Mucosa of stomach (tissue), 1 donor: ENCODE measurements at regions not wholly inside any gene's neighbourhood (a gene's known extent, or its start where the extent isn't known, plus 50 kb on each side); places are given as distances from the start of the nearest gene placed in this dataset.

Experiments
- H3K27me3 ChIP-seq: one replicate; pipeline ENCODE4 v1.7.0; 2013; ENCODE audit warnings: mild to moderate bottlenecking, low read length; ENCODE audit not compliant: control insufficient read depth, insufficient read depth
- H3K36me3 ChIP-seq: one replicate; pipeline ENCODE4 v1.7.0; 2013; ENCODE audit warnings: low read length; ENCODE audit not compliant: control insufficient read depth, insufficient read depth
- H3K4me1 ChIP-seq: one replicate; pipeline ENCODE4 v1.7.0; 2013; ENCODE audit warnings: mild to moderate bottlenecking, low read length; ENCODE audit not compliant: control insufficient read depth, insufficient read depth
- H3K4me3 ChIP-seq: one replicate; pipeline ENCODE4 v1.7.0; 2013; ENCODE audit warnings: low read length
- H3K9ac ChIP-seq: one replicate; pipeline ENCODE4 v1.7.0; 2013; ENCODE audit warnings: mild to moderate bottlenecking, low read length, moderate library complexity
- H3K9me3 ChIP-seq: one replicate; pipeline ENCODE4 v1.7.0; 2013; ENCODE audit warnings: mild to moderate bottlenecking, low read length, moderate library complexity; ENCODE audit not compliant: control insufficient read depth
- donor health status: Pancreatic carcinoma.

GRCh38 chr2:16063251-16063850 lies 123.0 kb downstream of the MYCN start:
- no peaks in the 10 kb centered on the region for H3K4me1 ChIP-seq
- H3K27me3 ChIP-seq, result no peaks in the 10 kb centered on the region
- H3K36me3 ChIP-seq, result no peaks in the 10 kb centered on the region
- no peak overlapping the region for H3K9ac ChIP-seq
- no peaks in the 10 kb centered on the region for H3K9me3 ChIP-seq
- H3K4me3 ChIP-seq, result no peak overlapping the region

- Histone ChIP-seq H3K9ac (no peak overlapping the region), H3K9me3 (no peaks in the 10 kb centered on the region), H3K4me1 (no peaks in the 10 kb centered on the region), H3K27me3 (no peaks in the 10 kb centered on the region), H3K4me3 (no peak overlapping the region), H3K36me3 (no peaks in the 10 kb centered on the region)
Measured at GRCh38 chr2:16062471-16063250, 122.3 kb downstream of the MYCN start.

GRCh38 chr2:16061441-16062217 lies 121.3 kb downstream of the MYCN start:
- Histone ChIP-seq H3K27me3 (no peaks in the 10 kb centered on the region), H3K4me1 (no peaks in the 10 kb centered on the region), H3K36me3 (no peaks in the 10 kb centered on the region), H3K9me3 (no peaks in the 10 kb centered on the region), H3K9ac (no peak overlapping the region), H3K4me3 (no peak overlapping the region)

- Histone ChIP-seq H3K4me1 (no peaks in the 10 kb centered on the region), H3K9me3 (no peaks in the 10 kb centered on the region), H3K27me3 (no peaks in the 10 kb centered on the region), H3K36me3 (no peaks in the 10 kb centered on the region), H3K9ac (no peak overlapping the region), H3K4me3 (no peak overlapping the region)
Measured at GRCh38 chr2:16060936-16061338, 120.6 kb downstream of the MYCN start.

- Histone ChIP-seq H3K9me3 (no peaks in the 10 kb centered on the region), H3K4me3 (no peak overlapping the region), H3K27me3 (no peaks in the 10 kb centered on the region), H3K36me3 (no peaks in the 10 kb centered on the region), H3K9ac (no peak overlapping the region), H3K4me1 (no peaks in the 10 kb centered on the region)
Measured at GRCh38 chr2:16060125-16060935, 120.0 kb downstream of the MYCN start.

- Histone ChIP-seq H3K4me1 (no peaks in the 10 kb centered on the region), H3K27me3 (no peaks in the 10 kb centered on the region), H3K4me3 (no peak overlapping the region), H3K9ac (no peak overlapping the region), H3K9me3 (no peaks in the 10 kb centered on the region), H3K36me3 (no peaks in the 10 kb centered on the region)
Measured at GRCh38 chr2:16059393-16060016, 119.2 kb downstream of the MYCN start.

- Histone ChIP-seq H3K27me3 (no peaks in the 10 kb centered on the region), H3K4me3 (no peak overlapping the region), H3K9ac (no peak overlapping the region), H3K4me1 (no peaks in the 10 kb centered on the region), H3K36me3 (no peaks in the 10 kb centered on the region), H3K9me3 (no peaks in the 10 kb centered on the region)
Measured at GRCh38 chr2:16058747-16059358, 118.5 kb downstream of the MYCN start.

GRCh38 chr2:16058256-16058655 lies 117.9 kb downstream of the MYCN start:
- Histone ChIP-seq H3K4me3 (no peak overlapping the region), H3K9ac (no peak overlapping the region), H3K4me1 (no peaks in the 10 kb centered on the region), H3K27me3 (no peaks in the 10 kb centered on the region), H3K36me3 (no peaks in the 10 kb centered on the region), H3K9me3 (no peaks in the 10 kb centered on the region)

- H3K36me3 ChIP-seq, result no peaks in the 10 kb centered on the region
- H3K9me3 ChIP-seq, result no peaks in the 10 kb centered on the region
- no peaks in the 10 kb centered on the region for H3K4me1 ChIP-seq
- H3K27me3 ChIP-seq, result no peaks in the 10 kb centered on the region
- H3K4me3 ChIP-seq, result no peak overlapping the region
- no peak overlapping the region for H3K9ac ChIP-seq
Measured at GRCh38 chr2:16057661-16058060, 117.3 kb downstream of the MYCN start.

- H3K4me3 ChIP-seq, result no peak overlapping the region
- no peaks in the 10 kb centered on the region for H3K27me3 ChIP-seq
- no peaks in the 10 kb centered on the region for H3K4me1 ChIP-seq
- no peaks in the 10 kb centered on the region for H3K9me3 ChIP-seq
- no peak overlapping the region for H3K9ac ChIP-seq
- H3K36me3 ChIP-seq, result no peaks in the 10 kb centered on the region
Measured at GRCh38 chr2:16055848-16056580, 115.7 kb downstream of the MYCN start.
